HepG2 (cell line): ENCODE measurements at regions not wholly inside any gene's neighbourhood (a gene's known extent, or its start where the extent isn't known, plus 50 kb on each side); places are given as distances from the start of the nearest gene placed in this dataset.

Experiments
- ATAC-seq: fragments of 200-7000 bp; cut with Tn5 transposase; 3 replicates; pipeline ENCODE4 v1.9.1; 2020; ENCODE audit warnings: mild to moderate bottlenecking, moderate library complexity
- BruUV-seq: library from RNA; stranded (reverse); fragments of 400-500 nt; replicated peaks from 2 replicates; lab custom pipeline; 2021; lab: Mats Ljungman, UMichigan
- CTCF ChIA-PET: fragments of 300-600 bp; formaldehyde crosslinking; extraction: SDS; loops from one replicate; lab custom pipeline; 2021; ENCODE audit warnings: low total read pairs, inconsistent platforms, low intra/inter-chr PET ratio; lab: Yijun Ruan, JAX
- POLR2A ChIA-PET: fragments of 350-600 bp; sonication (Branson Sonifier 250); formaldehyde crosslinking; loops from one replicate; lab custom pipeline; 2020; ENCODE audit warnings: antibody characterized with exemption, inconsistent platforms; lab: Yijun Ruan, JAX
- DNase-seq: peaks from one replicate; pipeline ENCODE4 v3.0.0-alpha.2; 2015; ENCODE audit warnings: low spot score
- FAIRE-seq: peaks from 3 replicates; lab custom pipeline; 2011; peaks lifted over from hg19 to GRCh38; lab: Jason Lieb, UNC
- H2AFZ ChIP-seq: one replicate; pipeline ENCODE4 v1.6.1; 2011; ENCODE audit warnings: low read length, inconsistent platforms
- H3K27ac ChIP-seq: fragments of 300-600 bp; 3 replicates; pipeline ENCODE4 v1.8.0; 2011; ENCODE audit warnings: mixed run types, mild to moderate bottlenecking, mixed read lengths, low read length, inconsistent platforms; ENCODE audit not compliant: insufficient read depth; ENCODE audit errors: extremely low read length
- H3K27me3 ChIP-seq, 2 experiments: fragments of 200-600 bp in 1 of 2; 2 replicates in 1 of 2; 3 replicates in 1 of 2; pipeline versions ENCODE4 v1.6.0 to v1.8.0; 2011; ENCODE audit warnings: low read length in 2 of 2, mild to moderate bottlenecking in 2 of 2, moderate library complexity in 2 of 2, inconsistent platforms in 1 of 2; ENCODE audit not compliant: insufficient read depth in 2 of 2, control insufficient read depth in 1 of 2
- H3K36me3 ChIP-seq, 2 experiments: fragments of 200-600 bp in 1 of 2; replicated peaks in 1 of 2; 2 replicates in 1 of 2; 3 replicates in 1 of 2; pipeline versions ENCODE4 v1.5.1 to v1.8.0; 2011; ENCODE audit warnings: low read length in 2 of 2, inconsistent platforms in 1 of 2; ENCODE audit not compliant: insufficient read depth in 2 of 2, control insufficient read depth in 1 of 2
- H3K4me1 ChIP-seq: 2 replicates; pipeline ENCODE4 v1.5.1; 2012; ENCODE audit warnings: low read length, inconsistent platforms; ENCODE audit not compliant: insufficient read depth
- H3K4me2 ChIP-seq: 2 replicates; pipeline ENCODE4 v1.6.0; 2011; ENCODE audit warnings: low read depth, low read length, inconsistent platforms
- H3K4me3 ChIP-seq, 3 experiments: fragments of 200-600 bp in 1 of 3; sonication (generic), shearing (Covaris generic) in 1 of 3; replicated peaks in 1 of 3; 2 replicates each; pipeline ENCODE4 v1.5.1; 2011 to 2016; ENCODE audit warnings: low read length in 3 of 3, inconsistent platforms in 2 of 3, low read depth in 2 of 3, mild to moderate bottlenecking in 2 of 3, control low read depth in 1 of 3, mixed read lengths in 1 of 3; ENCODE audit not compliant: insufficient read depth in 1 of 3
- H3K79me2 ChIP-seq: one replicate; pipeline ENCODE4 v1.6.1; 2011; ENCODE audit warnings: low read length, inconsistent platforms; ENCODE audit not compliant: insufficient read depth
- H3K9ac ChIP-seq: 2 replicates; pipeline ENCODE4 v1.6.0; 2011; ENCODE audit warnings: mild to moderate bottlenecking, low read depth, low read length, inconsistent platforms; ENCODE audit not compliant: insufficient read depth
- H3K9me3 ChIP-seq: 2 replicates; pipeline ENCODE4 v1.5.1; 2012; ENCODE audit warnings: mild to moderate bottlenecking, low read length
- H4K20me1 ChIP-seq: 2 replicates; pipeline ENCODE4 v1.6.0; 2011; ENCODE audit warnings: inconsistent platforms, mild to moderate bottlenecking, low read length, moderate library complexity; ENCODE audit not compliant: insufficient read depth
- WGBS: methylation state at CpG from one replicate; pipeline ENCODE4 v1.1.6; 2017; ENCODE audit warnings: low lambda C conversion rate; 5-methylcytosine and 5-hydroxymethylcytosine counted together
- in situ Hi-C: cut with HindIII; loops from 2 replicates; pipeline ENCODE4 v1.10.0; 2017; ENCODE audit warnings: low pct_unique_long_range_greater_than_20kb; ENCODE audit not compliant: extremely low pct_ligation_motif_present
- intact Hi-C: fragments of 100-400 bp; cut with micrococcal nuclease; formaldehyde crosslinking; loops from one replicate; pipeline ENCODE4 v1.10.0; 2022; ENCODE audit not compliant: unreplicated experiment
- TF ChIP-seq, protein P1 (sequence below): IDR thresholded peaks from 2 replicates; pipeline ENCODE4 v1.6.1; 2012; ENCODE audit warnings: low read length, improper control_type of control experiment
- TF ChIP-seq, protein P2 (sequence below): IDR thresholded peaks from 2 replicates; pipeline ENCODE4 v1.4.0; 2020; ENCODE audit warnings: mild to moderate bottlenecking, missing genetic modification reagents

DNA sequence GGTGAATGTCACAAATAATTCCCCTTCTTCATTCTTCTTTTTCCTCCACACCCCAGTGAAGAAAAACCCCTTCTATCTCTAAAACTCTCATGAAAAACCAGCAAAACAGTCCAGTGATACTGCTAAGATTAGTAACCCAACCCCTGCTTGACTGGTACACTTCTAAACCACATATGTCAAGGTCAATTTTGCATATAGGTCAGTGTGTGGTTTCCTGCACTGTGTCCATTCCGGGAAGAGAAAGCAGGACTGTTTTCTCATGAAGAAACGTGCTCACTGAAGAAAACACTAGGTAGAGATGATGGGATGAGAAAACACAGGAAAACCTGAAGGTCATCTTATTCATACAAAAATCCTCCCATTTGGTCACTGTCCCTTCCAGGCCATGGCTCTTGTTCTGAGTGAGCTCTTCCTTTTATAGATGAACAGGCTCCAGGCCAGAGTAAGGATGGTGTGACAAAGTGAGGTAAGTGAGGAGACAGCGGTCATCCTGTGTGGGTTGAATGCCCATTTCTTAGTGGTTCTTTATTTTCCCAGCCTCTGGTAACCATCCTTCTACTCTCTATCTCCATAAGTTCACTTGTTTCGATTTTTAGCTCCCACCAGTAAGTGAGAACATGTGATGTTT, 122.7 kb downstream of the FASLG start:
- intact Hi-C loops (no loop called here), in situ Hi-C loops (no loop called here)
- ATAC-seq = no peak
- CTCF ChIA-PET = no interaction called here
- BruUV-seq = no TSS peak
- Histone ChIP-seq H3K79me2 (no peaks in the 10 kb centered on the region), H3K4me1 (0 out of 2 replicates have a peak, but pooled peaks cover 6% of the 10 kb centered on the region), H3K4me3 (no peak overlapping the region), H3K27ac (no peak overlapping the region), H4K20me1 (no peaks in the 10 kb centered on the region), H3K27me3 (no peaks in the 10 kb centered on the region), H3K36me3 (no peaks in the 10 kb centered on the region), H3K9me3 (no peaks in the 10 kb centered on the region), H2AFZ (no peak overlapping the region), H3K4me2 (no peak overlapping the region), H3K9ac (no peak overlapping the region)
- DNase-seq = no peak
- TF ChIP-seq, protein P1, sequence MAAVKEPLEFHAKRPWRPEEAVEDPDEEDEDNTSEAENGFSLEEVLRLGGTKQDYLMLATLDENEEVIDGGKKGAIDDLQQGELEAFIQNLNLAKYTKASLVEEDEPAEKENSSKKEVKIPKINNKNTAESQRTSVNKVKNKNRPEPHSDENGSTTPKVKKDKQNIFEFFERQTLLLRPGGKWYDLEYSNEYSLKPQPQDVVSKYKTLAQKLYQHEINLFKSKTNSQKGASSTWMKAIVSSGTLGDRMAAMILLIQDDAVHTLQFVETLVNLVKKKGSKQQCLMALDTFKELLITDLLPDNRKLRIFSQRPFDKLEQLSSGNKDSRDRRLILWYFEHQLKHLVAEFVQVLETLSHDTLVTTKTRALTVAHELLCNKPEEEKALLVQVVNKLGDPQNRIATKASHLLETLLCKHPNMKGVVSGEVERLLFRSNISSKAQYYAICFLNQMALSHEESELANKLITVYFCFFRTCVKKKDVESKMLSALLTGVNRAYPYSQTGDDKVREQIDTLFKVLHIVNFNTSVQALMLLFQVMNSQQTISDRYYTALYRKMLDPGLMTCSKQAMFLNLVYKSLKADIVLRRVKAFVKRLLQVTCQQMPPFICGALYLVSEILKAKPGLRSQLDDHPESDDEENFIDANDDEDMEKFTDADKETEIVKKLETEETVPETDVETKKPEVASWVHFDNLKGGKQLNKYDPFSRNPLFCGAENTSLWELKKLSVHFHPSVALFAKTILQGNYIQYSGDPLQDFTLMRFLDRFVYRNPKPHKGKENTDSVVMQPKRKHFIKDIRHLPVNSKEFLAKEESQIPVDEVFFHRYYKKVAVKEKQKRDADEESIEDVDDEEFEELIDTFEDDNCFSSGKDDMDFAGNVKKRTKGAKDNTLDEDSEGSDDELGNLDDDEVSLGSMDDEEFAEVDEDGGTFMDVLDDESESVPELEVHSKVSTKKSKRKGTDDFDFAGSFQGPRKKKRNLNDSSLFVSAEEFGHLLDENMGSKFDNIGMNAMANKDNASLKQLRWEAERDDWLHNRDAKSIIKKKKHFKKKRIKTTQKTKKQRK = no peak
- TF ChIP-seq, protein P2, sequence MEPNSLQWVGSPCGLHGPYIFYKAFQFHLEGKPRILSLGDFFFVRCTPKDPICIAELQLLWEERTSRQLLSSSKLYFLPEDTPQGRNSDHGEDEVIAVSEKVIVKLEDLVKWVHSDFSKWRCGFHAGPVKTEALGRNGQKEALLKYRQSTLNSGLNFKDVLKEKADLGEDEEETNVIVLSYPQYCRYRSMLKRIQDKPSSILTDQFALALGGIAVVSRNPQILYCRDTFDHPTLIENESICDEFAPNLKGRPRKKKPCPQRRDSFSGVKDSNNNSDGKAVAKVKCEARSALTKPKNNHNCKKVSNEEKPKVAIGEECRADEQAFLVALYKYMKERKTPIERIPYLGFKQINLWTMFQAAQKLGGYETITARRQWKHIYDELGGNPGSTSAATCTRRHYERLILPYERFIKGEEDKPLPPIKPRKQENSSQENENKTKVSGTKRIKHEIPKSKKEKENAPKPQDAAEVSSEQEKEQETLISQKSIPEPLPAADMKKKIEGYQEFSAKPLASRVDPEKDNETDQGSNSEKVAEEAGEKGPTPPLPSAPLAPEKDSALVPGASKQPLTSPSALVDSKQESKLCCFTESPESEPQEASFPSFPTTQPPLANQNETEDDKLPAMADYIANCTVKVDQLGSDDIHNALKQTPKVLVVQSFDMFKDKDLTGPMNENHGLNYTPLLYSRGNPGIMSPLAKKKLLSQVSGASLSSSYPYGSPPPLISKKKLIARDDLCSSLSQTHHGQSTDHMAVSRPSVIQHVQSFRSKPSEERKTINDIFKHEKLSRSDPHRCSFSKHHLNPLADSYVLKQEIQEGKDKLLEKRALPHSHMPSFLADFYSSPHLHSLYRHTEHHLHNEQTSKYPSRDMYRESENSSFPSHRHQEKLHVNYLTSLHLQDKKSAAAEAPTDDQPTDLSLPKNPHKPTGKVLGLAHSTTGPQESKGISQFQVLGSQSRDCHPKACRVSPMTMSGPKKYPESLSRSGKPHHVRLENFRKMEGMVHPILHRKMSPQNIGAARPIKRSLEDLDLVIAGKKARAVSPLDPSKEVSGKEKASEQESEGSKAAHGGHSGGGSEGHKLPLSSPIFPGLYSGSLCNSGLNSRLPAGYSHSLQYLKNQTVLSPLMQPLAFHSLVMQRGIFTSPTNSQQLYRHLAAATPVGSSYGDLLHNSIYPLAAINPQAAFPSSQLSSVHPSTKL (CRISPR knock-in tag) = peak; percentile 20; the same call in 1 of the 2 replicates
- no peak for FAIRE-seq
- POLR2A ChIA-PET = no interaction called here
- WGBS = 2% methylated on average over 4 of the region's 4 CpGs
